Dedifferentiated amniotic fluid mesenchymal stem cell (primary cell): ENCODE measurements at regions not wholly inside any gene's neighbourhood (a gene's known extent, or its start where the extent isn't known, plus 50 kb on each side); places are given as distances from the start of the nearest gene placed in this dataset.

Experiments
- DNase-seq: peaks from one replicate; pipeline ENCODE4 v3.0.0-alpha.2; 2016; ENCODE audit errors: extremely low spot score

DNA sequence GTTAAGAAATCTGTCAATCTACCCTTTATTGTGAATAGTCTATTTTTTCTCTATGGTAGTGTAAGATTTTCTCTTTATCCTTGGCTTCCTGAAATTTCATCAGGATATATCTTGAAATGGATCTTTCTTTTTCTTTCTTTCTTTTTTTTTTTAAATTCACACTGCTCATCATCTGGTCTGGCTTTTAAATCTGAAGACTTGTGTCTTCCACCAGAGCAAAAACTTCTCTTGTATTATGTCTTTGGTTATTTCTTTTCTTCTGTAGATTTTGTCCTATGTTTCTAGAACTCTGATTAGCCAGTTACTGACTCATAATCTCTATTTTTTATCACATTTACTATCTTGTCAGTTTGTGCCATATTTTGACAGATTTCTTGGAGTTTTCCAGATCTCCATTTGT is 133.8 kb upstream of the LMO4 start:
- no peak for DNase-seq

DNA sequence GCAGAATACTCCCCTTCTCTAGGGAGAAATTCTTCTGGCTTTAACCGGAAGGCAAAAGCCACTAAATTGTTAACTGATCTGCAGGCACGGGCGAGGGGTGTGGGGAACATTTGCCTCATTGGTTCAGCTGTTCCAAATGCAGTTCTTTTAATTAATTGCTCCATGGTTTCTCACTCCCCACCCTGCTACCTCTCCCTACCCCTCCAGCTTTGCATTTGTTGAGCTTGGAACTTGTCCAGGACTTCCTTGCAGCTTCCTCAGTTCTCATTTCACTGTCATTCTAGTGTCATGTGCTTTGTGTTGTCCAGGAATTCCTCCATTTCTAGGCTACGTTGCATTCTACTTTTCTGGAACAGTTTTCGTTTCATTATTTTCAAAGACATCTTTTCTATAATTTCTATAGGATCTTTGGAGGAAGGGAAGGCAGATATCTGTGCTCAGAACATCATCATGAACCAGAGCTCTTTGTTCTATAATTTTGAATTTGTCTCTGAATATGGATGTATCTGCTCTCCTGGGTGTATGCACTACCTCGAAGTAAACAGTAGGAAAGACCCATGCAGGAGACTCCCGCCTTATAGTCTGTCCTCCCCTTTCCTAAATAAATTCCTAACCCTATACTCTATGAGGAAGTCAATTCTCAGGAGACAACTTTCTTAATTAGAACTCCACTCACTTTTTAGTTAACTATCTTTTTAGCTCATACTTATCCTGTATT is 132.4 kb upstream of the LMO4 start:
- DNase-seq: no peak

DNA sequence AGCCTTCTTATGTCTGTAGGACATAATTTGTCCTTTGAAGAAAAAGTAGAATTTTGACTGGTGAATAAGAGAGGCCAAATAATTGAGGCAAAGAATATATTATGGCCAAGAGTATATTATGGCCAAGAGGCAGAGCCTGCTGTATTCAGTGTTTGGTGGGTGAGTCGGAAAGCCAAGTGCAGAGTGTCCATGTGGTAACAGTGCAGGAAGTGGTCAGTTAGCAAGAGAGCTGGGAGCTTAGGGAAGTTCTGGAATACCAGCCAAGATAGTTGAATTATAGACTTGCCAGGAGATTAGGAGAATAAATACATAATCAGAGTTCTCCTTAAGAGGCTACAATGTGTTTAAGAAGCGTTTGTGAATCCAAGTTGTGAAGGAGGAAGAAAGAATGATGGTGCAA is 131.5 kb upstream of the LMO4 start:
- DNase-seq: no peak

DNA sequence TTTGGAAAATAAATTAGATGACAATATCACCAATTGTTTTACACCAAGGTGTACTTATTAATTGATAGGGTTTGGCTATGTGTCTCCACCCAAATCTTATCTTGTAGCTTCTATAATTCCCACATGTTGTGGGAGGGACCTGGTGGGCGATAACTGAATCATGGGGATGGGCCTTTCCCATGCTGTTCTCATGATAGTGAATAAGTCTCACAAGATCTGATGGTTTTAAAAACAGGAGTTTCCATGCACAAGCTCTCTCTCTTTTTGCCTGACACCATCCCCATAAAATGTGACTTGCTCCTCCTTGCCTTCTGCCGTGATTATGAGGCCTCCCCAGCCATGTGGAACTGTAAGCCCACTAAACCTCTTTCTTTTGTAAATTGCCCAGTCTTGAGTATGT is 131.0 kb upstream of the LMO4 start:
- no peak for DNase-seq

DNA sequence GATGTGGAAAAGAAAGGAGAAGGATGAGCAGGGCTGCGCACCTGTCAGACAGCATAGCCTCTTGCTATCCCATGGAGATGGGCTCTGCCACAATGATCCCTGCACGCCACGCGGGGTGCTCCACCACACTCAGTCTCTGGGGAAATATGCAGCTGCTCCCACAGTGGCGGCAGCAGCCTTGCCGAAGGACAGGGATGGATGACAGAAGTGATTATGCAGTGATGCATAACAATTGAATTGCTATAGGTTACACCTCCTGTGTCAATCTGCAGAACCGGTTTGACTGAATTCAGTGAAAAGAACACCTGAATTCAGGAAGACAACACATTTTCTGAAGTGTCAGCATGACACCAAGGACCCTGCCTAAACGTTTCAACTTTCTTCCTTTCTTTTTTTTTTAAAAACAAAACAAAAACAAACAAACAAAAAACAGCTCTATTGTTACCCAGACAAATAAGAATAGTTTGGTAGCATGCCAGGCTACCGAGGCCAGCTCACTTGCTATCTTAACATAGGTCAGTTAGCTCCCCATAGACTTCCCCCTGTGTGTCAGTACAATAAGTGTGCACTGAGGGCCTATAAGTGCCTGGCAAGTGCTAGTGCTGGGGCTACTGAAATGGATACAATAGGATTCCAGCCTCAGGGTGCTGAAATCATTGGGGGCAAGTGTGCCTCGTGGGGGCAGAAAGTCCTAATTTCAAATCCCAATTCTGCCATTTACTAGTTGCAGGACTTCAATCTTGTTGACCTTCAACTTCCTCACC is 127.6 kb upstream of the LMO4 start:
- DNase-seq: no peak

DNA sequence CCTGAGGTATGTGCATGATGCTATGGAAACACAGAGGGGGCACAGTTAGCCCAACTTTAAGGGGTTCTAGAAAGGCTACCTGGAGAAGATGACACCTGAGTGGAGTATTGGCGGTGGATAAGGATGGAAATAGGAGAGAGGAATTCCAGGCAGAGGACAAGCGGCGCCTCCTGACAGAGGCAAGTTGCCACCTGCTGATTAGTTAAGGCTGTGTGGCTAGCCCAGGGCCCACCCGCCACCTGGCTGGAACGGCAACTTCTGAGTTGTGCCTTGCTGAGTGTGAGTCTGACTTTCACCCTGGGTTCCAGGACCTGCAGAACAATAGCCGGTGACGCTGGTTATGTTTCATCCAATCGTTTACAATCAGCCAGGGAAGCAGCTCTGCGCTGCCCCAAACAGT is 126.9 kb upstream of the LMO4 start:
- no peak for DNase-seq

DNA sequence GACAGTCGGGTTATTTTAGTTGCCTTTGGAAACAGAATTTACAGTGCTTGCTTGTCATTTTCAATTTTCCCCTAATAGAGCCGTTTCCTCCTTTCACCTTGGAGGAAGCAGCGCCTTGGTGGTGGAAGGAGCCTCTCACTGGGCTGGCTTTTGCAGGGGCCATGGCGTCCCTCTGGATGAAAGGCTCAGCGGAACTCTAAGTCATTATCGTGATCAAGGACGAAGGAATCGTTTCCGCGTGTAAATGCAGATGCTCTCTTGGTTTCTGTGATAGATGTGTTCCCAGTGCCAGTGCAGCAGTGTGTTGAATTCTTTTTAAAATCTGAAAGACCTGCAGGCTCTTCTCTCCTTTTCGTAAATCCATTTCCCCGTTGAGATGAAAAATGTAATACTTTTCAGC is 126.2 kb upstream of the LMO4 start:
- no peak for DNase-seq

DNA sequence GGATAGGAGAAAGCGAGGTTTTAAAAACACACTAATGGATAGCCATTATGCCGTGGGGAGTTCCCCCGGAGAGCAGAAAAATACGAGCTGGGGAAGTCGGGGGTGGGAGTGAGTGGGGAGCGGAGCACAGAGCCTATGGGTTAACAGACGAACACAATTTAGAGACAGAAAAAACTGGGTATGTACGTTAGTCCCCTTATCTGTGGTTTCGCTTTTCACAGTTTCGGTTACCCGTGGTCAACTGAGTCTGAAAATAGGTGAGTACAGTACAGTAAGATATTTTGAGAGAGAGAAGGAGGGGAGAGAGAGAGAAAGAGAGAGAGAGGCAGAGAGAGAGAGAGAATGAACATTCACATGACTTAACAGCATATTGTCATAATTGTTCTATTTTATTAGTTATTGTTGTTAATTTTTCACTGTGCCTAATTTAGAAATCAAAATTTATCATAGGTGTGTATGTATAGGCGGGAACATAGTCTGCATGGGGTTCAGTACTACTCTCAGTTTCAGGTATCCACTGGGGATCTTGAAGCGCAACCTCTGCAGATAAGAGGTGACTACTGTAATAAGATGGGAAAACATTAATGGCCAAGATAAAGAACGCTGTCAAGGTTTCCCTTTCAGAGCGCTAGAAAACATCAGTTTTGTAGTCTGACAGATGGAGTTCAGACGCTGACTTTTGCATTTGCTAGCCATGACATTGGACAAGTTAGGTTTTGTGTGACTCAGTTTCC is 125.6 kb upstream of the LMO4 start:
- DNase-seq: no peak

DNA sequence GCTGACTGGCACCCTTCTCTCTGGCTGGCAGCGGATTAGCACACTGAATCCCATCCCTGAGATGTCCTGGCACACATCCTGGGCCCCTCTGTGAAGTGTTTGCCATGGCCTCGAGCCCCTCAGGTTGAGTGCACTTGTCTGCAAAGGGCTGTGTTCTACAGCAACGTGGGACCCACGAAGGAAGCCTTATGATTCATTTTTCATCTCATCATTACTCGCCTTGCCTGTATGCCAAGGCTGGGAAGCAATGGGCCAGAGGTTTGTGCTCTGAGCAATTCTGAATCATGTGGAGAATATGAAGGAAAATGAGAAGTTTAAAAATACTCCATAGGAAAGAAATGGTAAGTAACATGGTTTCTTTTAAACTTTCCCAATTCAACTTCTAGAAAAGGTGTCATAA is 124.8 kb upstream of the LMO4 start:
- no peak for DNase-seq

DNA sequence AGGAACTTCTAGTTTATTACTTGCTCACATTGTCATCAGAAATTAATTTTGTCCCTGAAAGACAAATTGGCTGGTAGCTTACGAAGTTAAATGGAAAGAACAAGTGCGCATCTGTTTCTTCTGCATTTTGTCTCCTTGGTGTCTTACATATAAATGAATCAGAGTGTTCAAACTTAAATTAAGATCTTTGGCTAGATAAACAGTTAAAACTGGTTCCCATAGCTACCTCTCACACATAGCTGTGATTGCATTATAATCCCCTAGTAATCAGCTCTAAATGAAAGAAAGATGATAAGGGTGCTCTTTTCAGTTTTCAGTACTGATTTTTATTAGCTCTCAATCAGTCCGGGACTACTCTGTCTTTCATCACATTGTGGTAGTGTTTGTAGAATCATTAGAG is 124.2 kb upstream of the LMO4 start:
- no peak for DNase-seq

DNA sequence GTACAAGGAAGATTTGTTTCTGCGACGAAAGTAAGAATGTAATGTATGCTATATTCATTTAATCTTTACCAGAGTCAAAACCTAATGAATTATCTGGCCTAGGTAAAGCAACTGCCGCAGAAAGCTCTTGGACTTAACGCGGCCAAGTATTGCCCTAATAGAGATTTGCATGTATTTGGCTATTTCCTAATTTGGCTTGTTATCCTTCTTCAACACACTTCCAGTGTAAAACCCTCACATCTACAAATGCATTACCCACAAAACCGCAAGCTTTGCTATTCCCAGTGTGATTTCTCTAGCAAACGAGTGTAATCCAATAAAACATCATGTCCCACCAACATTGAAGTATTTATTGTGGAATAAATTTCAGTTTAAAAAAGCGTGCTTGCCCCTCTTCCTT is 123.8 kb upstream of the LMO4 start:
- no peak for DNase-seq

DNA sequence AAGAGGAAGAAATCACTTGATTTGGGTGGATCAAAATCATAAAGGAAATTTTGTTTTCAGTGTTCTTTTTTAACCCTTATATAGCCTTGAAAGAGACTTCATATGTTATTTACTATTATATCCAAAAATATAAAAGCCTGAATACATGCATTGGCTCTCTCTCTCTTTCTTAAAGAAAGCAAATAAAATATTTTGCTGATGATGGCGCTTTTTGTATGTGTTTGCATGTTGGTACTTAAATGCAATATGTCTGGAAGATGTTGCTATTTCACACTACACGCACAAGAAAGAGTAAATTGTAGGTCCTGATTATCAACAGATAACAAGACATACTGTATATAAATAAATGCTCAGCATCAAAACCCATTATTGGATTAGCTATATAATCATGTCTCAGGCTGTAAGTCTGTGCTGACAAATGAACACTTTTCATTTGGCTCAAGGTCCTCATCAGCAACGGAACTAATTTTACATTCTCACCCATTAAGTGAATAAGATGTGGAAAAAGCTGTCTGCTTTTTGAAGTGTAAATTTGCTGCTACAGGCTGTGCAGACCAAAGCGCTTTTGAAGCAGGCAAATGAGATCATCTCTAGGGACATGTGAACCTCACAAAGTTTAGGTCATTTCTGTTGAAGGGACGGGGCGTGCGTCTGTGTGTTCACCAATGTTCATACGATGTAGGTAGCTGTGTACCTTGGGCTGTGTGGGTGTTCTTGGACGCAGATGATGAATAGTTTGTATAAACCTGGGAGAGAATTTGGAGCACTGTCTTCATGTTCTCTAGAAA is 122.4 kb upstream of the LMO4 start:
- DNase-seq: no peak

DNA sequence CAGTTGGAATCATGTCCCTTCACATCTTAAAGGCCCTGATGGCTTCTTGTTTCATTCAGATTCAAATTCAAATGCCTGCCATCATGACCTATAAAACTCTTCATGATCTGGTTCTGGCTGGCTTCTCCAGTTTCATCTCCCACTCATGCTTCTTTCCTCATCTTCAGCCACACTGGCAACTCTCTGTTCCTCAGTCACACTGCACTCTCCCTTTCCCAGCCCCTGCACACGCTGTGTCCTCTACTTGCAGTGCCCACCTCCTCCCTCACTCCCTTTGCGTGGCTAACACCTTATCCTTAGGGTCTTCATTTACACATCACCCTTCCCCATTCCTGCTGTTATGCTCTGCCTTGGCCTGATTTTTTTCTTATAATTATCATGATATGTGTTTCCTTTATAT is 120.6 kb upstream of the LMO4 start:
- DNase-seq: no peak

DNA sequence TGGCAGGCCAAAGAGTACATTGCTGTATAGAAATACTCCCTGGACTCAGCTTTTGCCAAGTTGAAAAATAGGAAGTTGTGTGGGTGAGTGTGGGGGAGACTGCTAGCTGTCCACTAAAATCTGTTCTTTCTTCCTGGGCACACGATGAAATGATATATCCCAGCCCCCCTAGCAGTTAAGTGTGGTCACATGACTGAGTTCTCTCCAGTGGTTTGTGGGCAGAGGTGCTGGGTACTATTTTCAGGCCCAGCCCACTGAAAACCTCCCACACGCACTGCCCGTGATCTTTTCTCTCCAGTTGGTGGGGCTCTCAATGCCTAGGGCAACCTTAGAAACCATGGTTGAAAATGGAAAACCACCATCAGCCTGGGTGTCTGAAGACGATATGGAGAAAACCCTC is 119.7 kb upstream of the LMO4 start:
- no peak for DNase-seq

DNA sequence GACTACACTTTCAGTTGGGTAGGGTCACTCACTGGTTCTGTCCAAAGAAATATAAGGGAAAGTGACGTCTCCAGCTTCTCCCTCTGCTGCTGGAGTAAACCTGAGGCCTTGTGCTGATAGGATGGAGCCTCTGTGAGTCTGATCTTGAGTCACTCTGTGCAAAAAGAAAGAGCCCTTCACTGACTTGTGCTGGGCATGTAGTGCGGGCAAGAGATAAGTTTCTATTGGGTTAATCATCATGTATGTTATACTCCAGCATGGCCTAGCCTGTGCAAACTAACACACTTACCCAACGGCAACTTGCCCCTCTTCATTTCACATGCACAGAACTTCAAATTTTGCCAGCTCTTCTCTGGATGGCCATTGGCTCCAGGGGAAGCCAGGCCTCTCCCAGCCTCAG is 118.5 kb upstream of the LMO4 start:
- no peak for DNase-seq

DNA sequence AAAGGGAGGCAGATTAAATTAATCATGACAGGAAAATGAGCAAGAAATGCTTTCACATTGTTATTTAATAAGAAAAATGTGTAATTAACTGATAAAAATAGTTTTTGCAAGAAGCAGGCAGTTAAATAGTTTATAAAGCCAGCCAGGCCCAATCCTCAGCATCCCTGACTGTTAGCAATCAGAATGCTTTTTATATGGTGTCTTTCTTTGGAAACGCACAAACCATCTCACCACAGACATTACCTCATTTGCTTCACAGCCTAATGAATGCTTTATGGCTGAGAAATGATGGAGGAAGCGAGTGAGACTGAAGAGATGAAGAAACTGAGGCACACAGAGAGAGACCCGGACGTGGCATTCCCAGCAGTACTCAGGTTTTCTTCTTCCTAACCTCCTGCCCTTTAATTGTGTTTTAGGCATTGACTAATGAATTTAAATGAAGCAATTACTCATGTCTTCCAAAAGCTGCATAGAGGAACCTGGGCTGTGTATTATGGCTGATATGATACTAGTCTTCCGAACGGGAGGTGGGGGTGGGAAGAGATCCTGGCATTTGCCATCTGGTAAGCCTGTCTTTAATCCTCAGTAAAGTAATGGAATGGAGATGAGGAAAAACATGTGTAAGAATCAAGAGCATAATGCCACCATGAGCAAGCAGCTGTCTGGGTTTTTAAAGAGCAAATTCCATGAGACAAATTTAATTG is 116.1 kb upstream of the LMO4 start:
- DNase-seq: no peak

DNA sequence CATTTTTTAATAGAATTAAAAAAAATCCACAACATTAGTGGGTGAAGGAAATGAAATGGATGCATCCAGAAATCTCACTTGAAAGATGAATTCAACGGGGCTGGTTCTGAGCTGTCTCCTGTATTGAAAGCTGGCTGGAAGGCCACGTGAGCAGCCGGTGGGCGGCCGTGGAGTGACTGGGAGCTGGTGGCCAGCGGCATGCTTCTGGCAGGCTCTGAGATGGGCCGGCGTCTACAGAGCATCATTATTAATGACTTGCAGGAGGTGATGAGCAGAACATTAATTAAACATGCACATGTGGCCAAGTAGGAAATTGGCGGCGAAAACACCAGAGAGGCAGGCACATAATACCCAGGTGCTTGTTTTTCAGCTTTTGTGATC is 115.6 kb upstream of the LMO4 start:
- no peak for DNase-seq

DNA sequence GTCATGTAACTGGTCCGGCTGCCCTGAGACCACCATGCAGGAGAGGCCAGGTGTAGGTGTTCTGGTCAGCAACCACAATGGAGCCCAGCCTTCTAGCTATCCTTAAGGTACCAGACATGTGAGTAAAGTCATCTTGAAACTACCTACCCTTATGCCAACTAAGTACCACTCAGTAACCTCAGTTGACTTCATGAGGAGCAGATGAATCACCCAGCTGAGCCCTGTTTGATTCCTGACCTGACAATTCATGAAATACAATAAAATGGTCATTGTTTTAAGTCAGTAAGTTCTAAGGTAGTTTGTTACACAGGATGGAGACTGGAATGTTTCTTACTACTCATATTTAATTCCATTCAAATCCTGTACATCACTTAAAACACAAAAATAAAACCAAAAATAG is 113.1 kb upstream of the LMO4 start:
- DNase-seq: no peak

DNA sequence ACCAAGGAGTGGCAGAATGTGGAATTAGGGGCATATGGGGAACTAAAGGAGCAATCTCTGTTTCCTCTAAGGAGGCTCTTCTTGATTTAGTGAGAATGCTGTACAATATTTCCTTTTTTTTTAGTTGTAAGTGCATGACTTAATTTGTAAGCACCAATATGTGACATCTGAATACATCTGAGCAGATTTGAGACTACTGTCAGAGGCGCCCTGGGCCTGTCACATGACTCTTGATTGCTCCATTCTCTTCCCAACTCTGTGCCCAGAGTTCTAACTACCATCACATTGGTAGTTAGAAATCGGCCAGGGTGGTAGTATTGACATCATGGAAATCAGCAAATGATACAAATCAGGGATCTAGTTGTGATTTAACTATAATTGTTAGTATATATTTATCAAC is 110.1 kb upstream of the LMO4 start:
- no peak for DNase-seq

DNA sequence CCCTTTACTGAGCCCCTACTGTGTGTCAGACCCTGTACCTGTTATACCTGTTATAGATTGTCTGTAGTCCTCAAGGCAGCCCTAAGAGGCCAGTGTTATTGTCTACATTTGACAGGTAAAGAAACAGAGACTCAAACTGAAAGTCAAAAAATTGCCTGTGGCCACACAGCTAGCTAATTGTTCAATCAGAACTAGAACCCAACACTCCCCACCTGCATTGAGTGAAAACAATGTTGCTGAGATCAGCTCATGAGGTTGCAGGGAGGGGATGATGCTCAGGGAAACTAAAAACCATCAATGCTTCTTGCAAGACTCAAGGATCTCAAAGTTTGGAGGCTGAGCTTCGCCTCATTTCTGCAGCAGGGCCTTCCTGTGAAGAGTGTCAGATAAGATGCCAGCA is 109.5 kb upstream of the LMO4 start:
- DNase-seq: no peak

DNA sequence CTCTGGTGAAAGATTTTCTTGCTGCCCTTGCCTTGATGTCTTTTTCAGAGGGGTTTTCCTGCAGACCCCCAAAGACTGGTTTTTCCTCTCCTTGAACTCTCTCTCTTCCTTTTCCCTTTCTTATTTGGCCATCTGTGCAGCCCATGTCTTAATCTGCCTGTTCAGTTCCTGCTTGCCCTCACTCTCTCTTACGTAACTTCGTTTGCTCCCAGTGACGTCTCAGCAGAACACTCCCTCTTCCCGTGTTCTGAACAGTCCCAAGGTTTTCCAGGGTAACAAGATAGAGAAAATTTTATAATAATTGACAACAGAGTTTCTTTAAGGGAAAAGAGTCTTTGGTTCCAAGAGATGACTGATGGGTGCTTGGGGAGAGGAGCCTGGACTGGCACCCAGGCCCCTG is 109.1 kb upstream of the LMO4 start:
- DNase-seq: no peak

DNA sequence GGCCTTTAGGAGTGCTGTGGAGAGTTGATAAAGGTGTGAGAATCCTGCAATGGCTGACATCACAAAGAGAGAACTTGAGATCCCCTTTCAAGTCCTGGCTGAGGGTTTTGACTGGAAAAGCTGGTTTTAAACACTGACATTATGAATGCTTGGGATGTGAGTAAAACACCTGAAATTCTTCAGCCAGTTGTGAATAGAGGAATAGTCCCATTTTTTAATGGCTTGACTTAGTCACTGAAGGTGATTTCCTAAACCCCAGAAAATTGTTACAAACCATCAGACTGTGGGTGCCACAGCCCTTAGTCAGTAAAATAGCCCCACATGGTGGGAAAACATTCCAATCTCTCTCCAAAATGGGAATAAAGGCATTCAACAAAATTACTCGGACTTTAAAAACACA is 107.7 kb upstream of the LMO4 start:
- no peak for DNase-seq
